K562 (cell line): ENCODE measurements at regions not wholly inside any gene's neighbourhood (a gene's known extent, or its start where the extent isn't known, plus 50 kb on each side); places are given as distances from the start of the nearest gene placed in this dataset.

ENCODE experiments used
- ATAC-seq: fragments of 200-7000 bp; cut with Tn5 transposase; 3 replicates; pipeline ENCODE4 v1.9.1; 2020; ENCODE audit warnings: moderate library complexity
- BruUV-seq: library from RNA; stranded (reverse); fragments of 400-500 nt; replicated peaks from 2 replicates; lab custom pipeline; 2021; lab: Mats Ljungman, UMichigan
- CTCF ChIA-PET: fragments of 300-600 bp; formaldehyde crosslinking; extraction: SDS; loops from one replicate; lab custom pipeline; 2021; ENCODE audit warnings: low intra/inter-chr PET ratio; lab: Yijun Ruan, JAX
- POLR2A ChIA-PET: fragments of 300-600, 350-650 bp; sonication (Branson Sonifier 250); formaldehyde crosslinking; extraction: SDS; loops from one replicate; lab custom pipeline; 2021; ENCODE audit warnings: antibody characterized with exemption, inconsistent platforms; lab: Yijun Ruan, JAX
- DNase-seq, 4 experiments: peaks; one replicate each; pipeline versions ENCODE4 v3.0.0 to v3.0.0-alpha.2; 2011 to 2018; ENCODE audit warnings: low spot score in 3 of 4, mixed read lengths in 3 of 4; ENCODE audit errors: extremely low read depth in 1 of 4
- FAIRE-seq: peaks from 2 replicates; lab custom pipeline; 2011; peaks lifted over from hg19 to GRCh38; lab: Jason Lieb, UNC
- H2AFZ ChIP-seq: 2 replicates; pipeline ENCODE4 v1.6.0; 2011; ENCODE audit warnings: low read depth, low read length, control low read depth, inconsistent platforms
- H3K27ac ChIP-seq: fragments of 200-600 bp; 3 replicates; pipeline ENCODE4 v1.8.0; 2011; ENCODE audit warnings: low read depth, mild to moderate bottlenecking, control low read depth, inconsistent platforms, low read length, moderate library complexity, mixed read lengths; ENCODE audit errors: extremely low read depth
- H3K27me3 ChIP-seq, 2 experiments: fragments of 300-600 bp in 1 of 2; 2 replicates in 1 of 2; 3 replicates in 1 of 2; pipeline versions ENCODE4 v1.6.0 to v1.8.0; 2011; ENCODE audit warnings: inconsistent platforms in 2 of 2, low read length in 2 of 2, mild to moderate bottlenecking in 1 of 2, mixed read lengths in 1 of 2, moderate library complexity in 1 of 2; ENCODE audit not compliant: control insufficient read depth in 2 of 2, insufficient read depth in 2 of 2
- H3K36me3 ChIP-seq: fragments of 300-600 bp; 3 replicates; pipeline ENCODE4 v1.8.0; 2011; ENCODE audit warnings: mild to moderate bottlenecking, low read length, inconsistent platforms; ENCODE audit not compliant: control insufficient read depth, insufficient read depth
- H3K4me1 ChIP-seq, 2 experiments: fragments of 200-600 bp in 1 of 2; replicated peaks in 1 of 2; 2 replicates in 1 of 2; 3 replicates in 1 of 2; pipeline versions ENCODE4 v1.5.1 to v1.8.0; 2011; ENCODE audit warnings: inconsistent platforms in 2 of 2, low read length in 2 of 2, mild to moderate bottlenecking in 1 of 2, mixed read lengths in 1 of 2, moderate library complexity in 1 of 2; ENCODE audit not compliant: control insufficient read depth in 2 of 2, insufficient read depth in 2 of 2
- H3K4me2 ChIP-seq: 2 replicates; pipeline ENCODE4 v1.6.1; 2011; ENCODE audit warnings: low read length, control low read depth, inconsistent platforms, mixed read lengths; ENCODE audit not compliant: insufficient read depth
- H3K4me3 ChIP-seq: fragments of 200-600 bp; sonication (generic), shearing (Covaris generic); 2 replicates; pipeline ENCODE4 v1.5.1; 2016; ENCODE audit warnings: control low read depth, inconsistent platforms
- H3K79me2 ChIP-seq: fragments of 200-600 bp; 3 replicates; pipeline ENCODE4 v1.8.0; 2011; ENCODE audit warnings: low read length, inconsistent platforms; ENCODE audit not compliant: control insufficient read depth, insufficient read depth
- H3K9ac ChIP-seq, 2 experiments: 2 replicates each; pipeline versions ENCODE4 v1.6.0 to v1.6.1; 2011; ENCODE audit warnings: low read depth in 2 of 2, low read length in 2 of 2, control low read depth in 1 of 2, inconsistent platforms in 1 of 2, mild to moderate bottlenecking in 1 of 2, mixed read lengths in 1 of 2; ENCODE audit not compliant: insufficient read depth in 1 of 2
- H3K9me1 ChIP-seq: one replicate; pipeline ENCODE4 v1.6.0; 2011; ENCODE audit warnings: inconsistent platforms, mild to moderate bottlenecking, low read length, moderate library complexity; ENCODE audit not compliant: control insufficient read depth, insufficient read depth
- H3K9me3 ChIP-seq: replicated peaks from 2 replicates; pipeline ENCODE4 v1.5.1; 2011; ENCODE audit warnings: low read depth, low read length, inconsistent platforms; ENCODE audit not compliant: control insufficient read depth, insufficient read depth
- H4K20me1 ChIP-seq: replicated peaks from 2 replicates; pipeline ENCODE4 v1.6.1; 2011; ENCODE audit warnings: low read length, inconsistent platforms, mixed read lengths; ENCODE audit not compliant: control insufficient read depth, insufficient read depth
- CBX5 ChIP-seq: IDR thresholded peaks from 2 replicates; pipeline ENCODE4 v1.6.1; 2014; ENCODE audit warnings: low read depth, borderline replicate concordance
- CLOCK ChIP-seq: fragments of 250-450 bp; sonication (Bioruptor Pico); IDR thresholded peaks from 2 replicates; pipeline ENCODE4 v1.4.0; 2020; ENCODE audit warnings: mild to moderate bottlenecking, moderate library complexity, borderline replicate concordance
- GATAD2B ChIP-seq: fragments of 450-650 bp; IDR thresholded peaks from 2 replicates; pipeline ENCODE4 v1.6.1; 2017; ENCODE audit warnings: mild to moderate bottlenecking, borderline replicate concordance
- HDAC2 ChIP-seq: fragments of 450-650 bp; IDR thresholded peaks from 2 replicates; pipeline ENCODE4 v1.6.1; 2016; ENCODE audit warnings: mild to moderate bottlenecking
- HDAC3 ChIP-seq: fragments of 450-650 bp; IDR thresholded peaks from 2 replicates; pipeline ENCODE4 v1.6.1; 2018; ENCODE audit warnings: borderline replicate concordance, mild to moderate bottlenecking, moderate library complexity; ENCODE audit not compliant: partially characterized antibody
- ILK ChIP-seq: fragments of 450-650 bp; IDR thresholded peaks from 2 replicates; pipeline ENCODE4 v1.6.1; 2016; ENCODE audit warnings: missing genetic modification characterization, low read depth, mild to moderate bottlenecking, missing compliant biosample characterization, moderate library complexity, borderline replicate concordance
- JUND ChIP-seq, 2 experiments: IDR thresholded peaks; 2 replicates in 1 of 2; 3 replicates in 1 of 2; pipeline ENCODE4 v1.6.1; 2011; ENCODE audit warnings: borderline replicate concordance in 2 of 2, low read depth in 2 of 2, low read length in 2 of 2, improper control_type of control experiment in 1 of 2, missing biosample characterization in 1 of 2, missing genetic modification characterization in 1 of 2, missing genetic modification reagents in 1 of 2
- MED1 ChIP-seq: sonication (generic); formaldehyde crosslinking; IDR thresholded peaks from 2 replicates; pipeline ENCODE4 v1.8.1; 2023; ENCODE audit warnings: missing genetic modification reagents, borderline replicate concordance
- MTA1 ChIP-seq: fragments of 450-650 bp; IDR thresholded peaks from 2 replicates; pipeline ENCODE4 v1.6.1; 2017; ENCODE audit warnings: borderline replicate concordance
- NR0B1 ChIP-seq: fragments of 450-650 bp; IDR thresholded peaks from one replicate; pipeline ENCODE4 v1.6.1; 2018; ENCODE audit warnings: mild to moderate bottlenecking, moderate library complexity; ENCODE audit not compliant: partially characterized antibody
- RB1 ChIP-seq: fragments of 450-650 bp; IDR thresholded peaks from 2 replicates; pipeline ENCODE4 v1.6.1; 2017; ENCODE audit warnings: low read depth, mild to moderate bottlenecking
- RHOXF2B ChIP-seq: fragments of 250-450 bp; sonication (Bioruptor Pico); conservative IDR thresholded peaks from 2 replicates; pipeline ENCODE4 v1.5.1; 2021
- ZNF121 ChIP-seq: sonication (generic); formaldehyde crosslinking; conservative IDR thresholded peaks from 2 replicates; pipeline ENCODE4 v1.8.0; 2022; ENCODE audit warnings: missing genetic modification reagents
- ZNF174 ChIP-seq: fragments of 250-450 bp; sonication (Bioruptor Pico); IDR thresholded peaks from 2 replicates; pipeline ENCODE4 v1.4.0; 2020; ENCODE audit warnings: mild to moderate bottlenecking
- ZNF217 ChIP-seq: sonication (generic); formaldehyde crosslinking; IDR thresholded peaks from 2 replicates; pipeline ENCODE4 v1.8.0; 2022; ENCODE audit warnings: mild to moderate bottlenecking, missing genetic modification reagents
- ZNF764 ChIP-seq: fragments of 250-450 bp; sonication (Bioruptor Pico); IDR thresholded peaks from 2 replicates; pipeline ENCODE4 v1.4.0; 2020; ENCODE audit warnings: low read depth, mild to moderate bottlenecking, moderate library complexity
- whole genome bisulfite sequencing: fragments of 100-300 bp; shearing (Covaris generic); methylation state at CpG from one replicate; pipeline ENCODE4 v1.1.6; 2016; ENCODE audit warnings: low coverage, mixed read lengths; ENCODE audit not compliant: insufficient coverage; ENCODE audit errors: missing lambda C conversion rate; 5-methylcytosine and 5-hydroxymethylcytosine counted together
- in situ Hi-C: fragments of 300-500 bp; cut with MboI; formaldehyde crosslinking; loops from 4 replicates; pipeline ENCODE4 v1.15.0; 2018; ENCODE audit warnings: inconsistent platforms, mixed read lengths
- intact Hi-C: fragments of 100-400 bp; cut with micrococcal nuclease; formaldehyde crosslinking; loops from 2 replicates; pipeline ENCODE4 v1.14.2; 2022

DNA sequence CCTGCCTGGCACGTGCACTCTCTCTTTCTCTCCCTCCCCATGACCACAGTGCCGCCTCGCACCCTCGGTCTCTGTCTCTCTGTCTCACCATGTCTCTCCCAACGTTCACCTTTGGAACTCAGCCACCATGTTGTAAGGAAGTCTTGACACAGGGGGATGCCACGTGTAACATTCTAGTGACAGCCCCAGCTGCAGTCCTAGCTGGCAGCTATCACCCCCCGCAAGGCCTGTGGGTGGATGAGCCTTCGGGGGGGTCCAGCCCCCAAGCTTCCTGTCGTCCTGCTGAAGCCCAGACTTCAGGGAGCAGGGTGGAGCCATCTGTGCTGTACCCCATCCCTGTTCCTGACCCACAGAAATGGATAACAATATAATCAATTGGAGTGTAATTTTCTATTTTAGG is 118.5 kb downstream of the SOX1 start (continued):
- TF ChIP-seq ZNF764 (CRISPR knock-in tag) = no peak
- TF ChIP-seq ZNF121 (CRISPR knock-in tag) = no peak
- no peak for TF ChIP-seq ZNF217 (CRISPR knock-in tag)
- TF ChIP-seq HDAC3 = no peak
- TF ChIP-seq, all 486 proteins: peak for 0

DNA sequence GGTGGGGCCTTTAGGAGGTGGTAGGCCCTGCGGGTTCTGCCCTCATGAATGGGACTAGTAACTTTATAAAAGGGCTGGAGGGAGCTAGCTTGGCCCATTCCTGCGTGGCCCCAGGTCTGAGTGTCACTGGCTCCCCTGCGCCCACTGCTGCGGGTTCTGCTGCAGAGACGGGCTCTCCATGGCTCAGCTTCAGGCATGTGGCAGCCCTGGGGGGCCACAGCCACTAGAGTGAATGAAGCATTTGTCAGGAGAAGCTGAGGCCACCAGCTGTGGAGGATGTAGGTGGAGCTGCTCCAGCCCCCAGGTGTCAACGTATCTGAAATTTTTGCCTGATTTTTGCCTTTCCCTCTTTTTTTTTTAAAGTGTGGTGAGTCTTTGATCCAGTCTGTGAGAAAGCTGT is 119.1 kb downstream of the SOX1 start:
- CTCF ChIA-PET = no interaction called here
- Histone ChIP-seq H3K27me3 (peaks cover 0 to 31% of the 10 kb centered on the region in 2 experiments; a peak in 2 of 5 replicates), H3K36me3 (no peaks in the 10 kb centered on the region), H3K27ac (no peak overlapping the region), H2AFZ (no peak overlapping the region), H3K4me2 (no peak overlapping the region), H3K4me3 (no peak overlapping the region), H4K20me1 (no peaks in the 10 kb centered on the region), H3K9ac (no peak overlapping the region), H3K79me2 (no peaks in the 10 kb centered on the region), H3K4me1 (no peaks in the 10 kb centered on the region), H3K9me3 (no peaks in the 10 kb centered on the region), H3K9me1 (no peaks in the 10 kb centered on the region)
- in situ Hi-C loops = no loop called here
- DNase-seq (no peak), ATAC-seq (no peak), FAIRE-seq (no peak)
- BruUV-seq = no TSS peak
- intact Hi-C loops = no loop called here
- 4% methylated on average over 5 of the region's 6 CpGs for WGBS
- POLR2A ChIA-PET = no interaction called here
- TF ChIP-seq JUND (IDR thresholded peaks at IDR 0.05; ENCODE audit: borderline replicate concordance, low read depth, low read length) = no peak
- no peak for TF ChIP-seq JUND (tag; IDR thresholded peaks at IDR 0.05; ENCODE audit: borderline replicate concordance, low read depth, low read length)
- TF ChIP-seq CBX5 = no peak
- no peak for TF ChIP-seq ILK (tag)
- TF ChIP-seq NR0B1 = no peak
- no peak for TF ChIP-seq RHOXF2B (CRISPR knock-in tag)
- TF ChIP-seq RB1 = no peak
- no peak for TF ChIP-seq MED1
- TF ChIP-seq ZNF174 (CRISPR knock-in tag) = no peak
- TF ChIP-seq CLOCK (CRISPR knock-in tag) = no peak
- no peak for TF ChIP-seq GATAD2B
- TF ChIP-seq MTA1 = no peak
- TF ChIP-seq HDAC2 = no peak
